T-helper 17 cell (primary cell): ENCODE measurements at regions not wholly inside any gene's neighbourhood (a gene's known extent, or its start where the extent isn't known, plus 50 kb on each side); places are given as distances from the start of the nearest gene placed in this dataset.
"Not testable (repeated sequence)": the region's sequence is repeated elsewhere in the genome, so short reads cannot be mapped to it uniquely, and the experiment has no call there.

Experiments used
- ATAC-seq: fragments of 150-1000 bp; cut with Tn5 transposase; 2 replicates; pipeline ENCODE4 v1.10.0; 2021; ENCODE audit warnings: mild to moderate bottlenecking, moderate library complexity
- DNase-seq, 3 donors: peaks; one replicate each; pipeline versions ENCODE4 v3.0.0 to v3.0.0-alpha.2; 2020 to 2021
- H3K9me3 ChIP-seq: one replicate; pipeline ENCODE4 v1.7.0; 2013; ENCODE audit warnings: low read length, mild to moderate bottlenecking; ENCODE audit not compliant: control insufficient read depth, poor library complexity, severe bottlenecking
- H3K27ac Mint-ChIP-seq: one replicate; pipeline ENCODE4 v1.8.0; 2022; ENCODE audit warnings: mild to moderate bottlenecking, moderate library complexity, mixed read lengths
- H3K27me3 Mint-ChIP-seq: one replicate; pipeline ENCODE4 v1.8.0; 2022; ENCODE audit warnings: mixed read lengths
- H3K36me3 Mint-ChIP-seq: one replicate; pipeline ENCODE4 v1.8.0; 2022; ENCODE audit warnings: low read depth, mixed read lengths
- H3K4me1 Mint-ChIP-seq: one replicate; pipeline ENCODE4 v1.8.0; 2022; ENCODE audit warnings: mild to moderate bottlenecking, mixed read lengths
- H3K4me3 Mint-ChIP-seq: one replicate; pipeline ENCODE4 v1.8.0; 2022; ENCODE audit warnings: mild to moderate bottlenecking, moderate library complexity, mixed read lengths

GRCh38 chr4:12089920-12090319, 661.2 kb upstream of the HS3ST1 start:
- not testable (repeated sequence) for DNase-seq, H3K27ac Mint-ChIP-seq, H3K9me3 ChIP-seq, H3K4me1 Mint-ChIP-seq, H3K4me3 Mint-ChIP-seq, H3K36me3 Mint-ChIP-seq, ATAC-seq, H3K27me3 Mint-ChIP-seq

GRCh38 chr4:12084690-12085089, 656.0 kb upstream of the HS3ST1 start:
- H3K27ac Mint-ChIP-seq, result no peak overlapping the region
- no peaks in the 10 kb centered on the region for H3K9me3 ChIP-seq
- ATAC-seq, result no peak

GRCh38 chr4:12071316-12071715, 642.6 kb upstream of the HS3ST1 start:
- DNase-seq (no peak), ATAC-seq (no peak)
- Mint-ChIP-seq H3K27me3 (no peaks in the 10 kb centered on the region), H3K36me3 (no peaks in the 10 kb centered on the region), H3K27ac (no peak overlapping the region), H3K4me3 (no peak overlapping the region), H3K4me1 (no peaks in the 10 kb centered on the region)
- no peaks in the 10 kb centered on the region for H3K9me3 ChIP-seq

More at GRCh38 chr4:12084690-12085089, 656.0 kb upstream of the HS3ST1 start:
- Mint-ChIP-seq H3K4me3 (no peak overlapping the region), H3K36me3 (no peaks in the 10 kb centered on the region), H3K4me1 (no peaks in the 10 kb centered on the region), H3K27me3 (no peaks in the 10 kb centered on the region)
- no peak for DNase-seq

- DNase-seq, result no peak
- Mint-ChIP-seq H3K4me3 (no peak overlapping the region), H3K4me1 (no peaks in the 10 kb centered on the region), H3K36me3 (no peaks in the 10 kb centered on the region), H3K27ac (no peak overlapping the region), H3K27me3 (no peaks in the 10 kb centered on the region)
- no peaks in the 10 kb centered on the region for H3K9me3 ChIP-seq
- no peak for ATAC-seq
These were observed 625.3 kb upstream of the HS3ST1 start for GRCh38 chr4:12053966-12054365.

- no peaks in the 10 kb centered on the region for H3K36me3 Mint-ChIP-seq
- H3K27ac Mint-ChIP-seq, result no peak overlapping the region
- no peaks in the 10 kb centered on the region for H3K4me1 Mint-ChIP-seq
- ATAC-seq (no peak), DNase-seq (no peak)
- no peaks in the 10 kb centered on the region for H3K9me3 ChIP-seq
- H3K4me3 Mint-ChIP-seq, result no peak overlapping the region
- no peaks in the 10 kb centered on the region for H3K27me3 Mint-ChIP-seq
These were observed 624.9 kb upstream of the HS3ST1 start for GRCh38 chr4:12053556-12053955.

- H3K9me3 ChIP-seq, result no peaks in the 10 kb centered on the region
- no peaks in the 10 kb centered on the region for H3K27me3 Mint-ChIP-seq
- H3K4me1 Mint-ChIP-seq, result no peaks in the 10 kb centered on the region
- H3K27ac Mint-ChIP-seq, result no peak overlapping the region
- DNase-seq, result no peak
- no peaks in the 10 kb centered on the region for H3K36me3 Mint-ChIP-seq
- ATAC-seq, result no peak
- H3K4me3 Mint-ChIP-seq, result no peak overlapping the region
These were observed 621.7 kb upstream of the HS3ST1 start for GRCh38 chr4:12050357-12050756.

- Mint-ChIP-seq H3K27me3 (no peaks in the 10 kb centered on the region), H3K36me3 (no peaks in the 10 kb centered on the region), H3K4me1 (no peaks in the 10 kb centered on the region), H3K4me3 (no peak overlapping the region), H3K27ac (no peak overlapping the region)
- no peak for ATAC-seq
- H3K9me3 ChIP-seq, result no peaks in the 10 kb centered on the region
- DNase-seq, result no peak
These were observed 614.1 kb upstream of the HS3ST1 start for GRCh38 chr4:12042818-12043217.

GRCh38 chr4:12041828-12042227, 613.1 kb upstream of the HS3ST1 start:
- H3K36me3 Mint-ChIP-seq, result no peaks in the 10 kb centered on the region
- ATAC-seq, result no peak
- H3K4me1 Mint-ChIP-seq, result no peaks in the 10 kb centered on the region
- no peak for DNase-seq
- no peaks in the 10 kb centered on the region for H3K9me3 ChIP-seq
- H3K4me3 Mint-ChIP-seq, result no peak overlapping the region
- no peak overlapping the region for H3K27ac Mint-ChIP-seq
- no peaks in the 10 kb centered on the region for H3K27me3 Mint-ChIP-seq

GRCh38 chr4:12036450-12036849, 607.8 kb upstream of the HS3ST1 start:
- ATAC-seq, result no peak
- Mint-ChIP-seq H3K4me1 (no peaks in the 10 kb centered on the region), H3K27ac (no peak overlapping the region)

GRCh38 chr4:12028258-12028657, 599.6 kb upstream of the HS3ST1 start:
- Mint-ChIP-seq H3K27ac (no peak overlapping the region), H3K36me3 (no peaks in the 10 kb centered on the region), H3K27me3 (no peaks in the 10 kb centered on the region), H3K4me3 (no peak overlapping the region), H3K4me1 (no peaks in the 10 kb centered on the region)
- ATAC-seq (no peak), DNase-seq (no peak)
- H3K9me3 ChIP-seq, result no peaks in the 10 kb centered on the region

More at GRCh38 chr4:12036450-12036849, 607.8 kb upstream of the HS3ST1 start:
- H3K27me3 Mint-ChIP-seq, result no peaks in the 10 kb centered on the region
- H3K4me3 Mint-ChIP-seq, result no peak overlapping the region
- DNase-seq, result no peak
- H3K9me3 ChIP-seq, result no peaks in the 10 kb centered on the region
- H3K36me3 Mint-ChIP-seq, result no peaks in the 10 kb centered on the region

- no peaks in the 10 kb centered on the region for H3K4me1 Mint-ChIP-seq
- H3K27ac Mint-ChIP-seq, result no peak overlapping the region
- H3K36me3 Mint-ChIP-seq, result no peaks in the 10 kb centered on the region
- ATAC-seq (no peak), DNase-seq (no peak)
- H3K27me3 Mint-ChIP-seq, result no peaks in the 10 kb centered on the region
- H3K4me3 Mint-ChIP-seq, result no peak overlapping the region
- H3K9me3 ChIP-seq, result no peaks in the 10 kb centered on the region
These were observed 593.7 kb upstream of the HS3ST1 start for GRCh38 chr4:12022409-12022808.

- no peaks in the 10 kb centered on the region for H3K4me1 Mint-ChIP-seq
- no peaks in the 10 kb centered on the region for H3K9me3 ChIP-seq
- no peaks in the 10 kb centered on the region for H3K27me3 Mint-ChIP-seq
- ATAC-seq, result no peak
- H3K27ac Mint-ChIP-seq, result no peak overlapping the region
- no peaks in the 10 kb centered on the region for H3K36me3 Mint-ChIP-seq
- no peak for DNase-seq
- no peak overlapping the region for H3K4me3 Mint-ChIP-seq
These were observed 588.0 kb upstream of the HS3ST1 start for GRCh38 chr4:12016729-12017128.

- H3K36me3 Mint-ChIP-seq, result no peaks in the 10 kb centered on the region
- no peak for DNase-seq
- H3K4me3 Mint-ChIP-seq, result no peak overlapping the region
- no peaks in the 10 kb centered on the region for H3K9me3 ChIP-seq
- no peak for ATAC-seq
- no peaks in the 10 kb centered on the region for H3K27me3 Mint-ChIP-seq
- no peak overlapping the region for H3K27ac Mint-ChIP-seq
- no peaks in the 10 kb centered on the region for H3K4me1 Mint-ChIP-seq
These were observed 576.8 kb upstream of the HS3ST1 start for GRCh38 chr4:12005471-12005870.

GRCh38 chr4:11996581-11996980, 567.9 kb upstream of the HS3ST1 start:
- not testable (repeated sequence) for H3K4me3 Mint-ChIP-seq, H3K9me3 ChIP-seq, H3K4me1 Mint-ChIP-seq, H3K27me3 Mint-ChIP-seq, H3K27ac Mint-ChIP-seq, H3K36me3 Mint-ChIP-seq, ATAC-seq, DNase-seq
